PFSK-1 (cell line): ENCODE measurements at regions not wholly inside any gene's neighbourhood (a gene's known extent, or its start where the extent isn't known, plus 50 kb on each side); places are given as distances from the start of the nearest gene placed in this dataset.

Source experiments
- FOXP2 ChIP-seq: optimal IDR thresholded peaks from 2 replicates; pipeline ENCODE3; 2011; ENCODE audit warnings: borderline replicate concordance, control low read depth, inconsistent platforms; ENCODE audit not compliant: insufficient read depth; ENCODE audit errors: extremely low read length, extremely low read depth
- POLR2AphosphoS5 ChIP-seq: IDR thresholded peaks from 2 replicates; pipeline ENCODE4 v1.6.1; 2012; ENCODE audit warnings: low read depth, mild to moderate bottlenecking, control low read depth, low read length, moderate library complexity
- SIN3A ChIP-seq: IDR thresholded peaks from 2 replicates; pipeline ENCODE4 v1.6.1; 2012; ENCODE audit warnings: mild to moderate bottlenecking, low read length, moderate library complexity, borderline replicate concordance; ENCODE audit not compliant: insufficient read depth
- TAF1 ChIP-seq: IDR thresholded peaks from 2 replicates; pipeline ENCODE4 v1.6.1; 2012; ENCODE audit warnings: low read length, control low read depth, borderline replicate concordance; ENCODE audit not compliant: insufficient read depth
- TF ChIP-seq, protein P1 (sequence below), 2 experiments: IDR thresholded peaks; 2 replicates each; pipeline versions ENCODE4 v1.6.1 to v1.8.0; 2011 to 2012; ENCODE audit warnings: low read depth in 2 of 2, low read length in 2 of 2, control low read depth in 1 of 2, inconsistent platforms in 1 of 2, mild to moderate bottlenecking in 1 of 2, moderate library complexity in 1 of 2; ENCODE audit not compliant: insufficient read depth in 1 of 2

DNA sequence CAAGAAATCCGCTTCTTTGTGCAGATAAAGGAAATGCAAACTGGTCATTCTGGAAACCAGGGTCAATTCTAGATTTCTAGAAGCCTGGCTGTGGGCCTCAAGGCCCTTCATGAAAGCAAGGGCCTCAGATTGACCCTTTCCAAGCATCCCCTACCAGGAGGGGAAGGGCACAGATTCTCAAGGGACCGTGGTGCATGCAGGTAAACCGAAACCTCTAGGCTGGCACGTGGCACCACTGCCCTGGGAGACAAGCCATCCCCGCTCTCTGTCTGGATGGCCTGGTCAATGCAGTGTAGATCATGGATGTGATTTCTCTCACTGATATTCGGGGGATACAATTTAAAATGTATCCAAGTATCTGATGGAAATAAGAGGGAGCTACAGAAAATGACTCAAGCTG, 69.4 kb downstream of the TOMM20 start:
- TF ChIP-seq FOXP2, result no peak
- TF ChIP-seq, protein P1, sequence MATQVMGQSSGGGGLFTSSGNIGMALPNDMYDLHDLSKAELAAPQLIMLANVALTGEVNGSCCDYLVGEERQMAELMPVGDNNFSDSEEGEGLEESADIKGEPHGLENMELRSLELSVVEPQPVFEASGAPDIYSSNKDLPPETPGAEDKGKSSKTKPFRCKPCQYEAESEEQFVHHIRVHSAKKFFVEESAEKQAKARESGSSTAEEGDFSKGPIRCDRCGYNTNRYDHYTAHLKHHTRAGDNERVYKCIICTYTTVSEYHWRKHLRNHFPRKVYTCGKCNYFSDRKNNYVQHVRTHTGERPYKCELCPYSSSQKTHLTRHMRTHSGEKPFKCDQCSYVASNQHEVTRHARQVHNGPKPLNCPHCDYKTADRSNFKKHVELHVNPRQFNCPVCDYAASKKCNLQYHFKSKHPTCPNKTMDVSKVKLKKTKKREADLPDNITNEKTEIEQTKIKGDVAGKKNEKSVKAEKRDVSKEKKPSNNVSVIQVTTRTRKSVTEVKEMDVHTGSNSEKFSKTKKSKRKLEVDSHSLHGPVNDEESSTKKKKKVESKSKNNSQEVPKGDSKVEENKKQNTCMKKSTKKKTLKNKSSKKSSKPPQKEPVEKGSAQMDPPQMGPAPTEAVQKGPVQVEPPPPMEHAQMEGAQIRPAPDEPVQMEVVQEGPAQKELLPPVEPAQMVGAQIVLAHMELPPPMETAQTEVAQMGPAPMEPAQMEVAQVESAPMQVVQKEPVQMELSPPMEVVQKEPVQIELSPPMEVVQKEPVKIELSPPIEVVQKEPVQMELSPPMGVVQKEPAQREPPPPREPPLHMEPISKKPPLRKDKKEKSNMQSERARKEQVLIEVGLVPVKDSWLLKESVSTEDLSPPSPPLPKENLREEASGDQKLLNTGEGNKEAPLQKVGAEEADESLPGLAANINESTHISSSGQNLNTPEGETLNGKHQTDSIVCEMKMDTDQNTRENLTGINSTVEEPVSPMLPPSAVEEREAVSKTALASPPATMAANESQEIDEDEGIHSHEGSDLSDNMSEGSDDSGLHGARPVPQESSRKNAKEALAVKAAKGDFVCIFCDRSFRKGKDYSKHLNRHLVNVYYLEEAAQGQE (IDR thresholded peaks at IDR 0.05; ENCODE audit: insufficient read depth in 1 of 2, low read depth in 2 of 2, low read length in 2 of 2), result no peak
- TF ChIP-seq POLR2AphosphoS5, result no peak
- no peak for TF ChIP-seq SIN3A
- TF ChIP-seq TAF1, result no peak

DNA sequence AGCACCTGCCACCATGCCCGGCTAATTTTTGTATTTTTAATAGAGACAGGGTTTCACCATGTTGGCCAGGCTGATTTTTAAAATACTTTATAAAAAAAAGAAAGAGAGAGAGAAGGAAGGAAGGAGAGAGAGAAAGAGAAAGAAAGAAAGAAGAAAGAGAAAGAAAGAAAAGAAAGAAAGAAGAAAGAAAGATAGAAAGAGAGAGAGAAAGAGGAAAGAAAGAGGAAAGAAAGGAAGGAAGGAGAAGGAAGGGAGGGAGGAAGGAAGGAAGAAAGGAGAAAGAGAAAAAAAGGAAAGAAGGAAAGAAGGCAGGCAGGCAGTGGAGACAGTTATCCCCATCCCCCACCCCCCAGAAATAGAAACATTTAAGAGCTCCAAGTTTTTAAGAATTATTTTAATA, 69.9 kb downstream of the TOMM20 start:
- TF ChIP-seq TAF1 (no peak), FOXP2 (no peak), SIN3A (no peak), POLR2AphosphoS5 (no peak)
- TF ChIP-seq, protein P1 (IDR thresholded peaks at IDR 0.05; ENCODE audit: insufficient read depth in 1 of 2, low read depth in 2 of 2, low read length in 2 of 2), result no peak

DNA sequence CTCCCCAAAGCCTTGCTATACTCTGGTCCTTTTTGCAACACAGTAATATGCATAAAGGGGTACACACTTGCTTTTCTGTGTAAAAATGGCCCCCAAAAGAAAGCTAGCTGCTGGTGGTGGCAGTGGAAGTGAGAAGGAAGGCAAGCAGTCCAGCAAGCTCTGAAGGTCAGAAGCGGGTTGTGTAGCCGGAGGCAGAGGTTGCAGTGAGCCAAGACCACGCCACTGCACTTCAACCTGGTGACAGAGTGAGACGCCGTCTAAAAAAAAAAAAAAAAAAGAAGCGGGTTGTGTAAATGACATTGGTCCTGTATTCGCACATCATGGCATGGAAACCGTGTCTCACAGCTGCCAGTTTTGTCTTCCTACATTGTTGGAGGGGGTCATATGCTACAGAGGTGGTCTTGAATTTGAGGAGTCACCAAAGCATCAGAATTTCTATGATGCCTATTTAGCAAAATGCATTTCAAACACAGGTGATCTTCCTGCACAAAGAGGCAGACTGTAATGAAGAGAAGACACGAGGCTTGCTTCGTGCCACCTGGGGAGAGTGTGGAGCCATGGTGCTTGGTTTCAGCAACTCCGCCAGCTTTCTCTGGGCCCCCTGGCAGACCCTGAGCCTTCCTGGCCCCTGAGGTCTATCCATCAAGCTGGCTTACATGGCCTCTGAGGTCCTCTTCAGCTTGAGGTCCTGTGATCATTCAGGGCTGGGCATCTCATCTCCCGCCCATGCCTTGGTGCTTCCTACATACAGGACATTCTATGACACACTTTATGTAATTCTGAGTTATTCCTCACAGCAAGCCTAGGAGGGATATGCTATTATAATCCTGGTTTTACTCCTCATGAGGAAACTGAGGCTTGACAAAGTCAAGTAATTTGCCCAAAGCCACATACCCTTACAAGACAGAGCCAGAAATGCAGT, 71.0 kb downstream of the TOMM20 start:
- TF ChIP-seq SIN3A (no peak), FOXP2 (no peak), POLR2AphosphoS5 (no peak), TAF1 (no peak)
- TF ChIP-seq, protein P1 (IDR thresholded peaks at IDR 0.05; ENCODE audit: insufficient read depth in 1 of 2, low read depth in 2 of 2, low read length in 2 of 2), result no peak

DNA sequence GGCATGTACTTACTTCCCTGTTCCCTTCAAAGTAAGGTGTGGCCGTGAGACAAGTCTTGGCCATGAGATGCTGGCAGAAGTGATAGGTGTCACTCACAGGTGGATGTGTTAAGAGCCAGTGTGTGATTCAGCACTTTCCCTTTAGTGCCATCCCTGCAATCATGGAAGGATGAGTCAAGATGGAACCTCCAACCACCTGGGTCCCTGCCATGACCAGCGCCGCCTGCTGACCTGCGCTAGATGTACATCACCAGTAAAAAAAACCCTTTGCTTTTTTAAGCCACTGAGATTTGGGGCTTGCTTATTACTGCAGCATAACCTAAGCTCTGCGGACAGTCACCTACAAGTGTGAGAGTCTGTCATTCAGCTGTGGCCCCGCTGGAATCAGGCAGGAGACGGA, 71.7 kb downstream of the TOMM20 start:
- TF ChIP-seq SIN3A (no peak), POLR2AphosphoS5 (no peak), FOXP2 (no peak), TAF1 (no peak)
- TF ChIP-seq, protein P1 (IDR thresholded peaks at IDR 0.05; ENCODE audit: insufficient read depth in 1 of 2, low read depth in 2 of 2, low read length in 2 of 2), result no peak

DNA sequence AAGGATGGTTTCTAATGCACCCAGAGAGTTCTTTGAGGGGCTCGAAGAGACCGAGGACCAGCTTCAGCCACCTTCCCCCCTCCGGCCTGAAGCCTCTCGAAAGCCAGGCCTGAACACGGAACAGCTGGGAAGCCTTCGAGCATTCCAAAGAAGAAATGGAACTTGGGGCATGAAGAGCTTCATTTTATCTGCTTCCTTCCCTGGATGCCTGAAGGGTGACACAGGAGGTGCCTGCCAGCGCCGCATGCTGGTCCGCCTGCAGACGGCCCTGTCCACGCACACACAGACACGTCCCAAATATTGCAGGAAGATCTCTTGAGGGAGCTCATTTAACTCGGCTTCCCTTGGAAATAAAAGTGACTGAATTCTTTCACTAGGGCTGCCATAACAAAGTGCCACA, 73.7 kb downstream of the TOMM20 start:
- TF ChIP-seq POLR2AphosphoS5 (no peak), TAF1 (no peak), FOXP2 (no peak), SIN3A (no peak)
- TF ChIP-seq, protein P1 (IDR thresholded peaks at IDR 0.05; ENCODE audit: insufficient read depth in 1 of 2, low read depth in 2 of 2, low read length in 2 of 2), result no peak
